A673 (cell line): ENCODE measurements at regions not wholly inside any gene's neighbourhood (a gene's known extent, or its start where the extent isn't known, plus 50 kb on each side); places are given as distances from the start of the nearest gene placed in this dataset.

Source experiments
- BruUV-seq: library from RNA; stranded (reverse); fragments of 400-500 nt; replicated peaks from 2 replicates; lab custom pipeline; 2021; lab: Mats Ljungman, UMichigan
- CTCF ChIA-PET: fragments of 300-600 bp; sonication (Branson Sonifier 250); formaldehyde crosslinking; loops from one replicate; lab custom pipeline; 2022; ENCODE audit warnings: antibody characterized with exemption; lab: Charles Lee
- POLR2A ChIA-PET: fragments of 300-600 bp; sonication (Branson Sonifier 250); formaldehyde crosslinking; loops from one replicate; lab custom pipeline; 2022; ENCODE audit warnings: antibody characterized with exemption; ENCODE audit not compliant: low non-redundant PET; lab: Charles Lee
- DNase-seq: peaks from one replicate; pipeline ENCODE4 v3.0.0-alpha.2; 2015; ENCODE audit warnings: low spot score
- H3K27ac ChIP-seq: fragments of 200-600 bp; sonication (generic); 2 replicates; pipeline ENCODE4 v1.5.1; 2016; ENCODE audit warnings: mixed run types, low read depth, mild to moderate bottlenecking, mixed read lengths, antibody characterized with exemption, low read length; ENCODE audit not compliant: poor library complexity, severe bottlenecking
- H3K27me3 ChIP-seq: fragments of 200-600 bp; sonication (generic); replicated peaks from 2 replicates; pipeline ENCODE4 v1.6.1; 2017; ENCODE audit warnings: mixed run types, low read depth, mild to moderate bottlenecking, mixed read lengths, antibody characterized with exemption, low read length; ENCODE audit not compliant: insufficient read depth, poor library complexity
- H3K36me3 ChIP-seq: fragments of 200-600 bp; sonication (generic); 2 replicates; pipeline ENCODE4 v1.6.1; 2016; ENCODE audit warnings: mixed run types, mild to moderate bottlenecking, mixed read lengths, antibody characterized with exemption, low read length; ENCODE audit not compliant: insufficient read depth, poor library complexity, severe bottlenecking
- H3K4me1 ChIP-seq: fragments of 200-600 bp; sonication (generic); 2 replicates; pipeline ENCODE4 v1.6.1; 2017; ENCODE audit warnings: mixed run types, mild to moderate bottlenecking, mixed read lengths, antibody characterized with exemption, low read length; ENCODE audit not compliant: insufficient read depth, poor library complexity, severe bottlenecking
- H3K4me3 ChIP-seq: fragments of 200-600 bp; sonication (generic); 2 replicates; pipeline ENCODE4 v1.5.1; 2016; ENCODE audit warnings: low read depth, mixed run types, mild to moderate bottlenecking, mixed read lengths, low read length; ENCODE audit not compliant: poor library complexity, severe bottlenecking
- H3K9me3 ChIP-seq: fragments of 200-600 bp; sonication (generic); 2 replicates; pipeline ENCODE4 v1.6.1; 2016; ENCODE audit warnings: mixed run types, low read depth, mild to moderate bottlenecking, mixed read lengths, antibody characterized with exemption, low read length; ENCODE audit not compliant: poor library complexity, severe bottlenecking
- EZH2 ChIP-seq: fragments of 200-600 bp; sonication (generic); IDR thresholded peaks from 2 replicates; pipeline ENCODE4 v1.6.1; 2017; ENCODE audit warnings: borderline replicate concordance, low read depth, mild to moderate bottlenecking, mixed read lengths, antibody characterized with exemption, low read length; ENCODE audit not compliant: poor library complexity, severe bottlenecking
- intact Hi-C: fragments of 100-400 bp; cut with micrococcal nuclease; formaldehyde crosslinking; loops from one replicate; pipeline ENCODE4 v1.10.0; 2022; ENCODE audit not compliant: unreplicated experiment
- TF ChIP-seq, protein P1 (sequence below): fragments of 300-800, 200-600 bp; sonication (generic); conservative IDR thresholded peaks from 2 replicates; pipeline ENCODE4 v1.5.1; 2017; ENCODE audit warnings: low read depth, mild to moderate bottlenecking, antibody characterized with exemption, low read length, moderate library complexity, mixed read lengths

DNA sequence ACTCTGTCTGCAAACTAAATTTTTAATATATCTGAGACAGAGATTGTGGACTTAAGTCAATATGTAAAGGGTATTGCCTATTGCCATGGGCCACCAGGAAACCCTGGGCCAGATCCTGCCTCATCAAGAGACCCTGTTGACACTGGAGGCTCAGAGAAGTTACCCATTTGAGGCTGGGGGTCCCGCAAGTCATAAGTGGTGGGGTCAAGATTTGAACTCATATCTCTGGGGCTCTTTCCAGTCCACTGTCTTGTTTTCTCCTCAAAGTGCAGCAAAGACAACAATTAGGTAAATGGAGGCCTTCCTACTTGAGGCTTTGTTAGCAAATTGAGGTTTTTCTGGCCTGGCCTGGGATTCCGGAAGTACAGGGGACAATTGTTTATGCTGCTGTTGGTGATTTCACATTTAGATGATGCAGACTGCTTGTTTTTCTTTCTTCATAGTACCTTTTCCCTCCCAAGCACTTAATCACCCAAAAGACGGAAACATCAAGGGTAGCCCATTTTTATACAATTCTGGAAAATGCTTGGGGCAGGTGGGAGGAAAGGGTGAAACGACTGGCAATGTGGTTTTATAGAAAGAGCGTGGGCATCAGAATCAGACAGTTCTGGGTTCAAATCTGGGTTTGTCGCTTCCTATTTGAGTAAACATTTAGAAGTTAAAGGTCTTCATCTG is 160.0 kb downstream of the SMIM20 start:
- no peaks in the 10 kb centered on the region for H3K4me1 ChIP-seq
- H3K36me3 ChIP-seq: no peaks in the 10 kb centered on the region
- intact Hi-C loops: no loop called here
- ChIA-PET POLR2A (no interaction called here), CTCF (no interaction called here)
- no TSS peak for BruUV-seq
- H3K27ac ChIP-seq: no peak overlapping the region
- TF ChIP-seq EZH2: no peak
- TF ChIP-seq, protein P1, sequence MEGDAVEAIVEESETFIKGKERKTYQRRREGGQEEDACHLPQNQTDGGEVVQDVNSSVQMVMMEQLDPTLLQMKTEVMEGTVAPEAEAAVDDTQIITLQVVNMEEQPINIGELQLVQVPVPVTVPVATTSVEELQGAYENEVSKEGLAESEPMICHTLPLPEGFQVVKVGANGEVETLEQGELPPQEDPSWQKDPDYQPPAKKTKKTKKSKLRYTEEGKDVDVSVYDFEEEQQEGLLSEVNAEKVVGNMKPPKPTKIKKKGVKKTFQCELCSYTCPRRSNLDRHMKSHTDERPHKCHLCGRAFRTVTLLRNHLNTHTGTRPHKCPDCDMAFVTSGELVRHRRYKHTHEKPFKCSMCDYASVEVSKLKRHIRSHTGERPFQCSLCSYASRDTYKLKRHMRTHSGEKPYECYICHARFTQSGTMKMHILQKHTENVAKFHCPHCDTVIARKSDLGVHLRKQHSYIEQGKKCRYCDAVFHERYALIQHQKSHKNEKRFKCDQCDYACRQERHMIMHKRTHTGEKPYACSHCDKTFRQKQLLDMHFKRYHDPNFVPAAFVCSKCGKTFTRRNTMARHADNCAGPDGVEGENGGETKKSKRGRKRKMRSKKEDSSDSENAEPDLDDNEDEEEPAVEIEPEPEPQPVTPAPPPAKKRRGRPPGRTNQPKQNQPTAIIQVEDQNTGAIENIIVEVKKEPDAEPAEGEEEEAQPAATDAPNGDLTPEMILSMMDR: no peak
- no peaks in the 10 kb centered on the region for H3K9me3 ChIP-seq
- DNase-seq: no peak
- H3K27me3 ChIP-seq: no peaks in the 10 kb centered on the region
- no peak overlapping the region for H3K4me3 ChIP-seq

DNA sequence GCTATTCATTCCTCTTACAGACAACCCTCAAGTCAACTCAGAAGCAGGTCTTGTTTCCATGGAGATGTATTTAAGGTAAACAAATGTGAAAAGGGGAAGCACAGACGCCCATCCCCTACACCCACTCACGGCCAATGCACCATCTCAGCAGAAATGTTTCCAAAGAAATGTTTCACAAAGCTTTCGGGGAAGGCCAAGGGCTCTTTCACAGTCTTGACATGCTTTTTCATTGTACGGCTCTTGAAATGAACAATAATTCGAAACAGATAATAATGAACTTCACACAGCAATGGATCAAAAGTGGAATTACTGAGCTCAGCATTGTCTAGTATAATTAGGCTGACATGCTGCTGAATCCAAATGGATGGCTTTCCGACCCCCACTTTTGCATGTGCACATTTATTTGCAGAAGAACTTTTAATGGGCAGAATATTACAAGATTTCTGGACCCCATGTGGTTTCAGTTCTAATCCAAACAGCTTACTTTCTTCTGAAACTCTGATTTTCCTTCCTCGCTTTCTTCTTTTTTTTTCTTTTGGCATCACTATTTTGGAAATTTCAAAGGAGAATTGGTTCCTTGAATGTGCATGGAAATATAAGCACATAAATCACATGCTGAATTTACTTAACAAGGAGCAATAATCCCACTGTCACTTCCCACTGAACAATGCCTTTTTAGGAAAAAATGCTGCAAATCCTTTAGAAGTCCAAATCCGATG is 160.9 kb downstream of the SMIM20 start:
- Histone ChIP-seq H3K4me1 (no peaks in the 10 kb centered on the region), H3K27me3 (no peaks in the 10 kb centered on the region), H3K36me3 (no peaks in the 10 kb centered on the region), H3K4me3 (no peak overlapping the region), H3K27ac (no peak overlapping the region), H3K9me3 (no peaks in the 10 kb centered on the region)
- ChIA-PET POLR2A (no interaction called here), CTCF (no interaction called here)
- no peak for DNase-seq
- BruUV-seq: no TSS peak
- intact Hi-C loops: no loop called here
- TF ChIP-seq, protein P1: no peak
- TF ChIP-seq EZH2: no peak

- ChIA-PET POLR2A (no interaction called here), CTCF (no interaction called here)
- no peaks in the 10 kb centered on the region for H3K9me3 ChIP-seq
- H3K36me3 ChIP-seq: no peaks in the 10 kb centered on the region
- DNase-seq: no peak
- no peak overlapping the region for H3K27ac ChIP-seq
- H3K4me1 ChIP-seq: no peaks in the 10 kb centered on the region
- no peaks in the 10 kb centered on the region for H3K27me3 ChIP-seq
- intact Hi-C loops: no loop called here
- TF ChIP-seq, protein P1: no peak
- no peak for TF ChIP-seq EZH2
- no TSS peak for BruUV-seq
- no peak overlapping the region for H3K4me3 ChIP-seq
These were observed 161.6 kb downstream of the SMIM20 start for GRCh38 chr4:26075583-26075982.
